ENCODE measurements at regions not wholly inside any gene's neighbourhood (a gene's known extent, or its start where the extent isn't known, plus 50 kb on each side); places are given as distances from the start of the nearest gene placed in this dataset.

DNA sequence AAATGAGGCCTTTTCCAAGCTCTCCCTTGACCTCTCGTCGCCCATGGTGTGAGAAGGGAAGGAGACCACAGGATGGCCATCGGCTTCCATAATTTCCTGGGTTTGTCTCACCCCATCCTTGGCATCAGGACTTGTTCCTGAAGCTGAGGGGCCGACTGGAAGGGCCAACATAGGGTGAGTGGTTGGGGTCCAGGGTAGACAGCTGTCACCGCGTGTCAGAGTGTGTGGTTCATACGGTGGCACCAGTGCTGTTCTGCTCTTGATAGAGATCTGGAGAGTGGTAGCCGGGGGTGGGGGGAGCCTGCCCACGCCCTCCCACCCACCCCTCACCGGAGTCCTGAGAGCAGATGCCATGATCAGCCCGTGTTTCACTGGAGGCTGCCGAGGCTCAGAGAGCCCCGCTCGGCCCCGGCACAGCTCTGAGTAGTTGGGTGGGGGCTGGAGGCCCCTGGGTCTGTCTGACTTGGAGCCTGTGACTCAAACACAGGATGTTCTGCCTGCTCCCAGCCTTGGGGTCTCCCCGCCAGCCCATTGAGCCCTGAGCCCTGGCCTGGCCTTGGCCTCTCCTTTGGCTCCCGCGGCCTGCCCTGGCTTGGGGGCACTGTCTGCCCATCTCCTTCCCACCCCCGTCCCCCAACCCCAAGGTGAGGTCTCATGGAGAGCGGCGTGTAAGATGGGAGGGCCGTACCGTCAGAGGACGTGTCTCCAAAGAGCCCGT is 53.1 kb upstream of the IER5L start:
- TF ChIP-seq, protein P1, sequence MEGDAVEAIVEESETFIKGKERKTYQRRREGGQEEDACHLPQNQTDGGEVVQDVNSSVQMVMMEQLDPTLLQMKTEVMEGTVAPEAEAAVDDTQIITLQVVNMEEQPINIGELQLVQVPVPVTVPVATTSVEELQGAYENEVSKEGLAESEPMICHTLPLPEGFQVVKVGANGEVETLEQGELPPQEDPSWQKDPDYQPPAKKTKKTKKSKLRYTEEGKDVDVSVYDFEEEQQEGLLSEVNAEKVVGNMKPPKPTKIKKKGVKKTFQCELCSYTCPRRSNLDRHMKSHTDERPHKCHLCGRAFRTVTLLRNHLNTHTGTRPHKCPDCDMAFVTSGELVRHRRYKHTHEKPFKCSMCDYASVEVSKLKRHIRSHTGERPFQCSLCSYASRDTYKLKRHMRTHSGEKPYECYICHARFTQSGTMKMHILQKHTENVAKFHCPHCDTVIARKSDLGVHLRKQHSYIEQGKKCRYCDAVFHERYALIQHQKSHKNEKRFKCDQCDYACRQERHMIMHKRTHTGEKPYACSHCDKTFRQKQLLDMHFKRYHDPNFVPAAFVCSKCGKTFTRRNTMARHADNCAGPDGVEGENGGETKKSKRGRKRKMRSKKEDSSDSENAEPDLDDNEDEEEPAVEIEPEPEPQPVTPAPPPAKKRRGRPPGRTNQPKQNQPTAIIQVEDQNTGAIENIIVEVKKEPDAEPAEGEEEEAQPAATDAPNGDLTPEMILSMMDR (conservative IDR thresholded peaks at IDR 0.05): no peak
- Mint-ChIP-seq H3K27me3 (ENCODE audit: low read depth) (no peaks in the 10 kb centered on the region), H3K27ac (ENCODE audit: unreplicated experiment) (no peak overlapping the region), H3K9me3 (peaks cover 10% of the 10 kb centered on the region), H3K4me3 (no peak overlapping the region), H3K4me1 (peaks cover 17% of the 10 kb centered on the region), H3K36me3 (ENCODE audit: low read depth) (no peaks in the 10 kb centered on the region)
- no peak for DNase-seq (ENCODE audit: low read depth, low spot score)

DNA sequence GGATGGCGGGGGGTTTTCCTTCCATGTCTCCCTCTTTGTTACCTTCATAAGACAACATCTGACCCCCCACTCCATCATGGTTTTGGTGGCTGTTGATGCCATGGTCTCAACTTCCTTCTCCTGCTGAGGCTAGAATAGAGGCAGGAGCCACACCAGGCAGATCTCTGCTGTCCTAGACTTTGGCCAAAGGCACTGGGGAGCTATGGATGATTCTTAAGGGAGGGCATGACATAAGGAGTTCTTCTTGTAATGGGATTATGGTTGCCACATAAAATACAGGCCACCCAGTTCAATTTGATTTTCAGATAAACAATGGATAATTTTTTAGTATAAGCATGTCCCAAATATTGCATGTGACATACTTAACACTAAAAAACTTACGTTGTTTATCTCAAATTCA is 52.2 kb upstream of the IER5L start:
- no peak overlapping the region for H3K4me3 Mint-ChIP-seq
- H3K9me3 Mint-ChIP-seq: peaks cover 10% of the 10 kb centered on the region
- H3K27ac Mint-ChIP-seq (ENCODE audit: unreplicated experiment): no peak overlapping the region
- no peak for DNase-seq (ENCODE audit: low read depth, low spot score)
- H3K4me1 Mint-ChIP-seq: peaks cover 22% of the 10 kb centered on the region
- H3K36me3 Mint-ChIP-seq (ENCODE audit: low read depth): no peaks in the 10 kb centered on the region
- TF ChIP-seq, protein P1 (conservative IDR thresholded peaks at IDR 0.05): no peak
- H3K27me3 Mint-ChIP-seq (ENCODE audit: low read depth): no peaks in the 10 kb centered on the region
